Activated T-helper 1 cell treated with anti-CD3 and anti-CD28 coated beads, Interleukin-12 subunit alpha, Interleukin-12 subunit beta, Interleukin-2, Interleukin-4 antibody, amounts not matched to agents 30 ng/mL and 10 ng/mL and 1 ng/mL, durations not matched to agents 14 hours and 24 hours and 36 hours (primary cell): ENCODE measurements at regions not wholly inside any gene's neighbourhood (a gene's known extent, or its start where the extent isn't known, plus 50 kb on each side); places are given as distances from the start of the nearest gene placed in this dataset.

ENCODE experiments used
- DNase-seq: peaks from one replicate; pipeline ENCODE4 v3.0.0; 2021; ENCODE audit warnings: low spot score
- H3K27ac Mint-ChIP-seq: one replicate; pipeline ENCODE4 v1.8.0; 2021; ENCODE audit warnings: mild to moderate bottlenecking, mixed read lengths
- H3K27me3 Mint-ChIP-seq: one replicate; pipeline ENCODE4 v1.8.0; 2022; ENCODE audit warnings: mild to moderate bottlenecking, moderate library complexity, mixed read lengths; ENCODE audit not compliant: insufficient read depth
- H3K36me3 Mint-ChIP-seq: one replicate; pipeline ENCODE4 v1.8.0; 2021; ENCODE audit warnings: low read depth, mixed read lengths
- H3K4me1 Mint-ChIP-seq: one replicate; pipeline ENCODE4 v1.8.0; 2021; ENCODE audit warnings: low read depth, mixed read lengths
- H3K4me3 Mint-ChIP-seq: one replicate; pipeline ENCODE4 v1.8.0; 2021; ENCODE audit warnings: mild to moderate bottlenecking, moderate library complexity, mixed read lengths
- H3K9me3 Mint-ChIP-seq: one replicate; pipeline ENCODE4 v1.8.0; 2021; ENCODE audit warnings: mixed read lengths
- intact Hi-C: fragments of 100-400 bp; cut with micrococcal nuclease; formaldehyde crosslinking; loops from one replicate; pipeline ENCODE4 v1.15.1; 2024

- H3K9me3 Mint-ChIP-seq, result no peaks in the 10 kb centered on the region
- intact Hi-C loops, result no loop called here
- no peaks in the 10 kb centered on the region for H3K36me3 Mint-ChIP-seq
- H3K27me3 Mint-ChIP-seq, result peaks cover 2% of the 10 kb centered on the region
- no peak for DNase-seq
- H3K4me3 Mint-ChIP-seq, result no peak overlapping the region
- no peaks in the 10 kb centered on the region for H3K4me1 Mint-ChIP-seq
- H3K27ac Mint-ChIP-seq, result no peak overlapping the region
Measured at GRCh38 chr17:68699936-68700335, 98.8 kb upstream of the FAM20A start.

DNA sequence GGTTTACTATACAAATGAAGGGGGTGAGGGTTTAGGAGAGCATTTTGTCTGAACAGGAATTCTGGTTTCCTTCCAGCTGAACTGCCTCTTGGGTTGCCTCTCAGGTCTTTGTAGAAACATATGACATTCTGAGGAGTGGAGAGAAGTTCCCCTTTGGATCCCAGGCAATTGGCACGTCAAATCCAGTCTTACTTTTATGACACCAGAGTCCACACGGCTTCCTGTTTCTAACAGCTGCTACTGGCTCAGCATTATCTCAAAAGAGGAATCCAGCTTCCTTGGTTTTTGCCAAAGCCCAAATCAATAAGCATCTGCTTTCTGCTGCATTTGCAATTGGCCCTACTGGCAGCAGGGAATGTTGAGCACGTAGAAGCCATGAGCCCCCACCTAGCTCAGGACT lies 97.6 kb upstream of the FAM20A start:
- Mint-ChIP-seq H3K36me3 (no peaks in the 10 kb centered on the region), H3K4me3 (no peak overlapping the region), H3K4me1 (no peaks in the 10 kb centered on the region), H3K27me3 (peaks cover 2% of the 10 kb centered on the region), H3K9me3 (no peaks in the 10 kb centered on the region), H3K27ac (no peak overlapping the region)
- intact Hi-C loops, result no loop called here
- no peak for DNase-seq

GRCh38 chr17:68697850-68698361 lies 96.7 kb upstream of the FAM20A start:
- Mint-ChIP-seq H3K4me3 (no peak overlapping the region), H3K9me3 (no peaks in the 10 kb centered on the region), H3K4me1 (no peaks in the 10 kb centered on the region), H3K27me3 (peaks cover 2% of the 10 kb centered on the region), H3K36me3 (no peaks in the 10 kb centered on the region), H3K27ac (no peak overlapping the region)
- intact Hi-C loops, result no loop called here
- no peak for DNase-seq

DNA sequence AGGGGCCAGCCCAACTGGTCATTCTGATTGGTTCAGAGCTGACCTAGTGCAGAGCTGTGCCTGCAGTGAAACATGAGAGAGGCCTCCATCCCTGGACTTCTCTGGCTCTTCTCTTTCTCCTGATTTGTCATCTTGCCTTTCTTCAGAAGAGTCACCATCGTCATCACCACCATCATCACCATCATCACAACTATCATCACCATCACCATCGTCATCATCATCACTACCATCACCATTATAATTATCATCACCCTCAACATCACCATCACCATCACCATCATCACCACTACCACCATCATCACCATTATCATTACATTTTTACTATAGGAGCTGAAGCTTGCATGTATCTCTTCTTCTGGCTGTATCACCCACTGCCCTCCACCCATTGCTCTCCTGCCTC lies 94.5 kb upstream of the FAM20A start:
- Mint-ChIP-seq H3K9me3 (no peaks in the 10 kb centered on the region), H3K4me1 (no peaks in the 10 kb centered on the region), H3K27ac (no peak overlapping the region), H3K4me3 (no peak overlapping the region), H3K36me3 (no peaks in the 10 kb centered on the region), H3K27me3 (no peaks in the 10 kb centered on the region)
- no peak for DNase-seq
- intact Hi-C loops, result no loop called here

DNA sequence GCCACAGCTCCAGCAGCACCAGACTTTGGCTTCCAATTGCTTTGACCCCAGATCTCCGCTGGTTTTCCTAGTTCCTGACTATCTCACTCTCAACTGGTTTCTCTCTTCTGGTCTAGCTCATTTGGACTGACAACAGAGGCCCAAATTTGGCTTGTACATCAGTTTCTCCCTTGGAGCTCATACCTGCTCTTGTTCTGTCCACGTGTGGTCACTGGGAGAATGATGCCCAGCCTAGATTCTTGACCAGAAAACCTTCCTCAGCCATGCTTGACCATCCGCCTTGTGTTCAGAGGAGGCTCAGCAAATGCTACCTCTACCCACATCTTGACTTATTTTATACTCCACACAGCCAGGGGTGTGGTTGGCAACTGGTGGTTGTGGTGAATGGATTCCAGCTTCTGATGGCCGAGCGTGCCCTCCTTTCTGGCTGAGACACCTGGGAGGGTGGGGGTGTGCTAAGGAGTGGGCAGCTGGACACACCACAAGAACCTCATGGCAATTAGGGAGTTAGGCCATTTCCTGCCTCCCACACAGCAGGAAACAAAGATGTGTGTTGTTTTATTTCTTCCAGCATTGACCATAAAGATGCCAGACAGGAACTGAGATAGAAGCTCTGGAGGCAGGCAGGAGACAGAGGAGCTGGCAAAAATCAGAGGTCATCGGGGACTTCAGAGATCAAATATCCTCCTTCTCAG lies 93.8 kb upstream of the FAM20A start:
- no peaks in the 10 kb centered on the region for H3K36me3 Mint-ChIP-seq
- H3K27me3 Mint-ChIP-seq, result no peaks in the 10 kb centered on the region
- no peak overlapping the region for H3K27ac Mint-ChIP-seq
- intact Hi-C loops, result no loop called here
- no peak for DNase-seq
- no peaks in the 10 kb centered on the region for H3K9me3 Mint-ChIP-seq
- H3K4me3 Mint-ChIP-seq, result no peak overlapping the region
- no peaks in the 10 kb centered on the region for H3K4me1 Mint-ChIP-seq

GRCh38 chr17:68693896-68694295 lies 92.7 kb upstream of the FAM20A start:
- Mint-ChIP-seq H3K36me3 (no peaks in the 10 kb centered on the region), H3K4me3 (no peak overlapping the region)

DNA sequence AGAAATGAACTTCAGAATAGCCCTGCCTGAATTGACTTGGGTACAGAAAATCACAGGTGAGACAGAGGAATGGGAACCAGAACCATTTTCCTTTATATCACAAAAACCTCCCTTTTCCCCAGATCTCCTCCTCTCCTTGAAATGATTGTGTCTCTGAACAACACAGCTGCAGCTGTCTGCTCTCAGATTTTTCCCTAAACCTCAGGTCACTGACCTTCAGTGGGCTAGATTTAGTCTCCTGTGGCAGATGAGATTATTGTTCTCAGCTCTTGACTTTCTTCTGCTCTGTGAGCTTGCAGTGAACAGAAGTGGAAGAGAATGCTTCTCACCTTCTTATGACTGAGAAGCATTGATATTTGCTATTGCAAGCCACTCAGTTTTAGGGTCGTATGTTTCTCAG lies 92.3 kb upstream of the FAM20A start:
- H3K27me3 Mint-ChIP-seq, result no peaks in the 10 kb centered on the region
- H3K36me3 Mint-ChIP-seq, result no peaks in the 10 kb centered on the region
- no peak overlapping the region for H3K4me3 Mint-ChIP-seq
- no peaks in the 10 kb centered on the region for H3K4me1 Mint-ChIP-seq
- intact Hi-C loops, result no loop called here
- no peak for DNase-seq
- no peaks in the 10 kb centered on the region for H3K9me3 Mint-ChIP-seq
- H3K27ac Mint-ChIP-seq, result no peak overlapping the region

More at GRCh38 chr17:68693896-68694295, 92.7 kb upstream of the FAM20A start:
- Mint-ChIP-seq H3K4me1 (no peaks in the 10 kb centered on the region), H3K27me3 (no peaks in the 10 kb centered on the region), H3K27ac (no peak overlapping the region), H3K9me3 (no peaks in the 10 kb centered on the region)
- intact Hi-C loops, result no loop called here
- no peak for DNase-seq

DNA sequence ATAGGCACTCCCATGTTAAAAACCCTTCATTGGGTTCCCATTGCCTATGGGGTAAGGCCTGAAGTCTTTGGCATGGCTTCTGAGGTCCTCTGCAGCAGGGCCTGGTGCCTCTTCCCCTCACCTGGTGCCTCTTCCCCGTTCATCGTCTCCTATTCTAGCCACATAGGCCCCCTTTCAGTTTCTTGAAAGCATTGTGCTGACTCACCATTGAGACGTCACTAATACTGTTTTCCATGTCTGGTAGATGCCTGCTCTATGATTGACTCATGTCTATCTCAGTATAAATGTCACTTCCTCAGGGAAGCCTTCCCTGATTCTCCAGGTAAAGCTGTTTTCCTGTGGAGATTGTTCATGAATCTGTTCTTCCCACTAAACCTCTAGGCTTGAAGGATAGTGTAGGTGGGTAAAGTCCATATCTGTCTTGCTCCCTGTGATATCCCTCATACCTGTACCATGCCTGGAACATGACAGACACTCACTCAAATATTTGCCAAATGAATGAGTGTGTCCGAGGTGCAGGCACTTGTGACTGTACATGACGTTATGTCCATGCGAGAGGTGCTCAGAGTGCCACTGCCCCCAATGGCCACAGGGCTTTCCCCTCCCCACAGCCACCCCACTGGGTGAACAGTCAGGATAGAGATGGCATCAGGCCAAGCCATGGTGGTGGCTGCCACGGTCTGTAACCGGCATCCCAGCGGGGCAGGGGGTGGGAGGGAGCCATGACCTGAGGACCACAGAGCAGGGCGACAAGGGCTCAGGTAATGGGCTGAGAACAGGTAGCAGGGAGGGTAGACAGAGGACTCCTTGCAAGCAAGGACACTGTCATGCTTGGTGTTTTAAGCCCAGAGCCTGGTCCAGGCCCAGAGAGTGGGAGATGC lies 85.2 kb upstream of the FAM20A start:
- Mint-ChIP-seq H3K9me3 (no peaks in the 10 kb centered on the region), H3K4me3 (no peak overlapping the region), H3K36me3 (no peaks in the 10 kb centered on the region), H3K27ac (no peak overlapping the region), H3K4me1 (no peaks in the 10 kb centered on the region), H3K27me3 (no peaks in the 10 kb centered on the region)
- intact Hi-C loops, result no loop called here
- DNase-seq, result no peak

DNA sequence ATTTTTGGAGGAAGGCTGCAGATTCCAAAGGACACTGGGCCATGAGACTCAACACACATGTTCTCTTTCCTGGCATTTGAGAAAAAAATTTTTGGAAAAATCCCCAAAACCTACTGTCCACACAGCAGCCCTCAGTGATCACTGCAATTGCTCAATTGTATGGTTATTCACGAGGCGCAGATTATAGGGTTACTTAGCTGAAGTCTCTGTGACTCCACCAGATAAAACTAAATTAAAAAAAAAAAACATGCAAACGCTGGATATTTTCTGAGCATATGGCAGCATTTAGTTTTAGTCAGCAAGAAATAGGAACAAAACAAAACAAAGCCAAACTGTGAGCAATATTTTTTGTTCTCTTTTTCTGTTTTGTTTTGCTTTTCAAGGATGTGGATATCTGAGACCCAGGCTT lies 83.8 kb upstream of the FAM20A start:
- Mint-ChIP-seq H3K36me3 (no peaks in the 10 kb centered on the region), H3K27me3 (no peaks in the 10 kb centered on the region), H3K4me3 (no peak overlapping the region), H3K27ac (no peak overlapping the region), H3K9me3 (no peaks in the 10 kb centered on the region), H3K4me1 (no peaks in the 10 kb centered on the region)
- no peak for DNase-seq
- intact Hi-C loops, result no loop called here

DNA sequence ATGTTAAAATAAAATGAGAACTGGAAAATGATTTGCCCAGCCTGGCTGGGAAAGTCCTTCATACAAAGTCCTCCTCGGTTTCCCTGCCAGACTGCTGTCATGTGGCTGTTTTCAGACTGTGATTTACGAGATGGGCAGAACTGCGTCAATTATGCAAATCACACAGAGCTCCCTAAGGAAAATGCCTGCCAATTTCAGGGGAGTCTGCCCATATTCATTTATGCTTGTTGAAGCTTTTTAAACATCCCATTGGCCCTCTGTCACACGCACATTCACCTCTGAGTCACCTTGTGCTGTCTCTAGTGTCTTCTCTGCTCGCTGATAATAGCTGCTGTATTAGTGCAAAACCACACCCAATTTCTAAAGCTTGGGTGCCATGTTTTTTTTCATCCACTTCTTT lies 81.7 kb upstream of the FAM20A start:
- Mint-ChIP-seq H3K4me1 (no peaks in the 10 kb centered on the region), H3K9me3 (no peaks in the 10 kb centered on the region), H3K27ac (no peak overlapping the region), H3K27me3 (no peaks in the 10 kb centered on the region), H3K36me3 (no peaks in the 10 kb centered on the region), H3K4me3 (no peak overlapping the region)
- DNase-seq, result no peak
- intact Hi-C loops, result no loop called here

GRCh38 chr17:68679882-68680281 lies 78.7 kb upstream of the FAM20A start:
- no peaks in the 10 kb centered on the region for H3K4me1 Mint-ChIP-seq

DNA sequence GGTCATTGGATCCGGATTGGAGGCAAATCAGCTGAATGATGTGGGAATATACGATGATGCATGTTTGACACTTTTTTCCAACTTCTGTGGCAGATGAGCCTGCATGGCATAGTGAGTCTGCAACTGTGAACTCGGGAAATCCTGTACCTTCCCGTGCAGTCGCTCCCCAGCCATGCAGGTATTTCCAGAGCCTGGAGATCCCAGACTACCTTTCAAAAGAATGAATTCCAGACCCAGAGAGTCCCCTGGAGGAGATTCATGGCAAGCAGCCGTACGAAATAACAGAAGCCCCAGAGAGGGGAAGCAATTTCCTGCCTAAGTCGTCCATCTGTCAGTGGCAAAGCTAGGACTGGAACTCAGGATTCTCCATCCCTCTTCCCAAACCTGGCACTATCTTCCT lies 75.7 kb upstream of the FAM20A start:
- DNase-seq, result no peak
- intact Hi-C loops, result no loop called here
- Mint-ChIP-seq H3K27me3 (peaks cover 3% of the 10 kb centered on the region), H3K9me3 (no peaks in the 10 kb centered on the region), H3K4me3 (no peak overlapping the region), H3K27ac (no peak overlapping the region), H3K4me1 (no peaks in the 10 kb centered on the region), H3K36me3 (no peaks in the 10 kb centered on the region)

More at GRCh38 chr17:68679882-68680281, 78.7 kb upstream of the FAM20A start:
- Mint-ChIP-seq H3K9me3 (no peaks in the 10 kb centered on the region), H3K27ac (no peak overlapping the region), H3K36me3 (no peaks in the 10 kb centered on the region), H3K27me3 (no peaks in the 10 kb centered on the region), H3K4me3 (no peak overlapping the region)
- intact Hi-C loops, result no loop called here
- no peak for DNase-seq

GRCh38 chr17:68675723-68676122 lies 74.6 kb upstream of the FAM20A start:
- H3K27ac Mint-ChIP-seq, result no peak overlapping the region
- H3K4me1 Mint-ChIP-seq, result no peaks in the 10 kb centered on the region
- no peaks in the 10 kb centered on the region for H3K9me3 Mint-ChIP-seq
- no peaks in the 10 kb centered on the region for H3K36me3 Mint-ChIP-seq
- intact Hi-C loops, result no loop called here
- DNase-seq, result no peak
- H3K27me3 Mint-ChIP-seq, result peaks cover 3% of the 10 kb centered on the region
- no peak overlapping the region for H3K4me3 Mint-ChIP-seq
